ENCODE measurements at regions not wholly inside any gene's neighbourhood (a gene's known extent, or its start where the extent isn't known, plus 50 kb on each side); places are given as distances from the start of the nearest gene placed in this dataset.

DNA sequence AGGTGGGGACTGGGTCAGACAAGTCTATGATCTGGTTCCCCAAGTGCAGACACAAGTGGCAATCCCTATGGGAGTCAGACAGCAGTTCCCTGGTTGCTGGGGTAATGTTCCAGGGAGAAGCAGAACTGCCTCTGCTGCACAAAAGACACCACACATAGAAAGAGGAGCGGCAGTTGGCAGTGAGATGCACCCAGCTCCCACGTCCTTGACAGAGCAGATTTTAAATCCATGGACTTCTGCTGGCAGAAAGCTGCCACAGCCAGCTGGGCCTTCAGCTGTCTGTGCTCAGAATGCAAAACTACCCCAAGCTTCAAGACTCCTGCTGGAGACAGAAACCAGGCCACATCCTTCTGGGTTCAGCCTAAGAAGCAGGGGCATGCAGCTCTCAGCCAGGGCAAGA lies 147.2 kb downstream of the ETAA1 start:
- TF ChIP-seq, protein P1, sequence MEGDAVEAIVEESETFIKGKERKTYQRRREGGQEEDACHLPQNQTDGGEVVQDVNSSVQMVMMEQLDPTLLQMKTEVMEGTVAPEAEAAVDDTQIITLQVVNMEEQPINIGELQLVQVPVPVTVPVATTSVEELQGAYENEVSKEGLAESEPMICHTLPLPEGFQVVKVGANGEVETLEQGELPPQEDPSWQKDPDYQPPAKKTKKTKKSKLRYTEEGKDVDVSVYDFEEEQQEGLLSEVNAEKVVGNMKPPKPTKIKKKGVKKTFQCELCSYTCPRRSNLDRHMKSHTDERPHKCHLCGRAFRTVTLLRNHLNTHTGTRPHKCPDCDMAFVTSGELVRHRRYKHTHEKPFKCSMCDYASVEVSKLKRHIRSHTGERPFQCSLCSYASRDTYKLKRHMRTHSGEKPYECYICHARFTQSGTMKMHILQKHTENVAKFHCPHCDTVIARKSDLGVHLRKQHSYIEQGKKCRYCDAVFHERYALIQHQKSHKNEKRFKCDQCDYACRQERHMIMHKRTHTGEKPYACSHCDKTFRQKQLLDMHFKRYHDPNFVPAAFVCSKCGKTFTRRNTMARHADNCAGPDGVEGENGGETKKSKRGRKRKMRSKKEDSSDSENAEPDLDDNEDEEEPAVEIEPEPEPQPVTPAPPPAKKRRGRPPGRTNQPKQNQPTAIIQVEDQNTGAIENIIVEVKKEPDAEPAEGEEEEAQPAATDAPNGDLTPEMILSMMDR (IDR thresholded peaks at IDR 0.05) = no peak
- TF ChIP-seq POLR2A (IDR thresholded peaks at IDR 0.05; ENCODE audit: low read depth) = no peak
- TF ChIP-seq POLR2AphosphoS5 (IDR thresholded peaks at IDR 0.05) = no peak
